Activated CD8-positive, alpha-beta T cell treated with anti-CD3 and anti-CD28 coated beads for 36 hours (primary cell): ENCODE measurements at regions not wholly inside any gene's neighbourhood (a gene's known extent, or its start where the extent isn't known, plus 50 kb on each side); places are given as distances from the start of the nearest gene placed in this dataset.

ENCODE experiments used
- ATAC-seq: fragments of 200-7000 bp; cut with Tn5 transposase; one replicate; pipeline ENCODE4 v1.10.0; 2021; ENCODE audit warnings: mild to moderate bottlenecking, moderate library complexity
- CTCF ChIA-PET: fragments of 350-600 bp; sonication (Branson Sonifier 250); formaldehyde crosslinking; loops from one replicate; lab custom pipeline; 2021; ENCODE audit warnings: antibody characterized with exemption; lab: Charles Lee
- POLR2A ChIA-PET: fragments of 350-600 bp; sonication (Branson Sonifier 250); formaldehyde crosslinking; loops from one replicate; lab custom pipeline; 2021; ENCODE audit warnings: antibody characterized with exemption; lab: Charles Lee
- DNase-seq: peaks from one replicate; pipeline ENCODE4 v3.0.0-alpha.2; 2020
- H3K27ac Mint-ChIP-seq: one replicate; pipeline ENCODE4 v1.8.0; 2021; ENCODE audit warnings: mild to moderate bottlenecking, mixed read lengths
- H3K27me3 Mint-ChIP-seq: one replicate; pipeline ENCODE4 v1.8.0; 2021; ENCODE audit warnings: mixed read lengths
- H3K36me3 Mint-ChIP-seq: one replicate; pipeline ENCODE4 v1.8.0; 2021; ENCODE audit warnings: low read depth, mixed read lengths
- H3K4me1 Mint-ChIP-seq: one replicate; pipeline ENCODE4 v1.8.0; 2021; ENCODE audit warnings: low read depth, mixed read lengths
- H3K4me3 Mint-ChIP-seq: one replicate; pipeline ENCODE4 v1.8.0; 2021; ENCODE audit warnings: mild to moderate bottlenecking, moderate library complexity, mixed read lengths
- H3K9me3 Mint-ChIP-seq: one replicate; pipeline ENCODE4 v1.8.0; 2021; ENCODE audit warnings: mixed read lengths
- intact Hi-C: fragments of 100-400 bp; cut with micrococcal nuclease; formaldehyde crosslinking; loops from one replicate; pipeline ENCODE4 v1.10.0; 2022
- TF ChIP-seq, protein P1 (sequence below): fragments of 200-600 bp; IDR thresholded peaks from one replicate; pipeline ENCODE4 v1.8.0; 2022; ENCODE audit warnings: antibody characterized with exemption, mild to moderate bottlenecking

DNA sequence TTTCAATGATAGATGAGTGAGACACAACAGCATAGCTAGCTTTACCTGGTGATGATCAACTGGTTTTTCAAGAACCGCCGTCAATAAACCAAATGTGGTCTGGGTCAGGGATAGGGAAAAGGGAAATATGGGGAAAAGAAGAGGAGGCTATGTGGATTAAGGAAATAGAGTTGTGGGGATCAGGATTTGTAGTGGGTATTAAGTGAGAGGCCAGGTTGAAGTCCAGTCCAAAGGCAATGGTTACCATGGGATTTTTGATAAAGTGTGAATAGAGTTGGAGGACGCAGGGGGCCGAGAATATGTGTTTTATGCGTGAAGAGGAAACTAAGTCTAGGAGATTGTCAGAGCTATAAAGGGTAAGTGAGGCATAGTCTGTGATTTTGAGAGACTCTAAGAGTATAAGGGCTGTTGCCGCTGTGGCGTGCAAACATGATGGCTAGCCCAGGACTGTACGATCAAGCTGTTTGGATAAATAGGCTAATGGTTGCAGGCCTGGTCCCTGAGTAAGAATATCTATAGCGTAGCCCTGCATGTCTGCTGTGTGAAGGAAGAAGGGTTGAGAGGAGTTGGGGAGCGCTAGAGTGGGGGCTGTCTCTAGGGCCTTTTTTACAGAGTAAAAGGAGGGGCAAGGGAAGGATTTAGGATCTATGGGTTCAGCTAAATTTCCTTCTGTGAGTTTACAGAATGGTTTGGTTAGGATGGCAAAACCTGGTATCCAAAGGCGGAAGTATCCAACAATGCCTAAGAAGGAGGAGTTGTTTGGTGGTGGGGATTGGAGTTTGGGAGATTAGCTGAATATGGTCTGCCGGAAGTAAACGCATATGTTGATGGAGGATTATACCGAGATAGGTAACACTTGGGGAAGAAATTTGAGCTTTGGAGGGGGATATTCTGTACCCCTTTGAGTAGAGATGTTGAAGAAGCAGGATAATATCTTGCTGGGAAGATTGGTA lies 749.7 kb upstream of the ADGRB3 start:
- H3K9me3 Mint-ChIP-seq, result peaks cover 10% of the 10 kb centered on the region
- POLR2A ChIA-PET, result no interaction called here
- no peaks in the 10 kb centered on the region for H3K36me3 Mint-ChIP-seq
- TF ChIP-seq, protein P1, sequence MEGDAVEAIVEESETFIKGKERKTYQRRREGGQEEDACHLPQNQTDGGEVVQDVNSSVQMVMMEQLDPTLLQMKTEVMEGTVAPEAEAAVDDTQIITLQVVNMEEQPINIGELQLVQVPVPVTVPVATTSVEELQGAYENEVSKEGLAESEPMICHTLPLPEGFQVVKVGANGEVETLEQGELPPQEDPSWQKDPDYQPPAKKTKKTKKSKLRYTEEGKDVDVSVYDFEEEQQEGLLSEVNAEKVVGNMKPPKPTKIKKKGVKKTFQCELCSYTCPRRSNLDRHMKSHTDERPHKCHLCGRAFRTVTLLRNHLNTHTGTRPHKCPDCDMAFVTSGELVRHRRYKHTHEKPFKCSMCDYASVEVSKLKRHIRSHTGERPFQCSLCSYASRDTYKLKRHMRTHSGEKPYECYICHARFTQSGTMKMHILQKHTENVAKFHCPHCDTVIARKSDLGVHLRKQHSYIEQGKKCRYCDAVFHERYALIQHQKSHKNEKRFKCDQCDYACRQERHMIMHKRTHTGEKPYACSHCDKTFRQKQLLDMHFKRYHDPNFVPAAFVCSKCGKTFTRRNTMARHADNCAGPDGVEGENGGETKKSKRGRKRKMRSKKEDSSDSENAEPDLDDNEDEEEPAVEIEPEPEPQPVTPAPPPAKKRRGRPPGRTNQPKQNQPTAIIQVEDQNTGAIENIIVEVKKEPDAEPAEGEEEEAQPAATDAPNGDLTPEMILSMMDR, result no peak
- no peaks in the 10 kb centered on the region for H3K27me3 Mint-ChIP-seq
- no peak overlapping the region for H3K4me3 Mint-ChIP-seq
- intact Hi-C loops, result no loop called here
- ATAC-seq (no peak), DNase-seq (no peak)
- CTCF ChIA-PET, result no interaction called here
- H3K27ac Mint-ChIP-seq, result no peak overlapping the region
- no peaks in the 10 kb centered on the region for H3K4me1 Mint-ChIP-seq

DNA sequence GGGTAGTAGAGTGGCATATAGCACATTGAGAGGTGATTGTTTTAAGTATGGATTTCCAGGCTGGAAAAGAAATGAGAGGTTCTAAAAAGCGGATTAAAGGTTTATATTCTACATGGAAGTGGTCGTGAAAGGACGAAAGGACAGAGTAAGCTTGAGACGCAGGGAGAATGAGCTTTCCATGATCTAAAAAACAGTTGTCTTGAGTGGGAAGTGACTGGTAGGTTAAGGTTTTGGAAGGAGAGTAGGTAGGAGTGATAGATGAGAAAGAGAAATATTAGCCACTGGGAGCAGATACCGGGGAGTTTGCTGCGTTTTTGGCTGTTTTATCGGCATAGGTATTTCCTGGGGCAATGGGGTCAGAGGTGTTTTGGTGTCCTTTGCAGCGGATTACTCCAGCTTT lies 750.6 kb upstream of the ADGRB3 start:
- intact Hi-C loops, result no loop called here
- TF ChIP-seq, protein P1, result no peak
- Mint-ChIP-seq H3K9me3 (peaks cover 9% of the 10 kb centered on the region), H3K4me1 (no peaks in the 10 kb centered on the region), H3K4me3 (no peak overlapping the region), H3K27ac (no peak overlapping the region), H3K27me3 (no peaks in the 10 kb centered on the region), H3K36me3 (no peaks in the 10 kb centered on the region)
- ATAC-seq (no peak), DNase-seq (no peak)
- POLR2A ChIA-PET, result no interaction called here
- CTCF ChIA-PET, result no interaction called here

DNA sequence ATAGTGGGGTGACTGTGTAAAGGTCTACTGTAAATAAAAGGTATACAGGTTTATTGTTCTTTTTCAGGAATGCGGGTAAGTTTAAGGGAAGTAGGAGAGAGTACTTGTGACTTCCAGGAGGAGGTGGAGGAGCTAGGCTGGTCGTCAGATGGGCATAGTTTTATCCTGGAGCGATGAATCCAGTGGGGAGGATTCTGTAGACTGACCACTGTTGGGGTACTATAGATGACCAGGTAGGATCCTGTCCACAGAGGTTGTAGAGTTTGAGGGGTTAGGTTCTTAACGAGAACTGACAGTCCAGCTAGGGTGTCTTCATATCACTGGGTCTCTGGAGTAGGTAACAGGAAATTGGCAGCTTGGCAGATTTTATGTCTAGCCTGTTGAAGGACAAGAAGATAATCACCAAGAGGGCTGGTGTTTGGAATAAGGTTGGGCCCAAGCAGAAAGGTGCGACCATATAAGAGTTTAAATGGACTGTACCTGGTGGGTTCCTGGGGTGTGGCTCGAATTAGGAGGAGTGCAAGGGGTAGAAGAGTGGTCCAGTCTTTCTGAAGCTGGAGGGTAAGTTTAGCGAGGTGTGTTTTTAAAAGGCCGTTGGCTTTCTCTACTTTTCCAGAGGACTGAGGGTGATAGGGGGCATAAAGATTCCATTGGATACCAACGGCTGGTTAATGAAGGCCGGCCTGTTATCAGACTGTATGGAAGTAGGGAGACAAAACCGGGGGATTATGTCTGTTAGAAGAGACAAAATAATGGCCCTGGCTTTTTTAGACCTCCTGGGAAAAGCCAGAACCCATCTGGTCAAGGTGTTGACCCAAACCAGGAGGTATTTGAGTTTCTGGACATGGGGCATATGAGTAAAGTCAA lies 751.3 kb upstream of the ADGRB3 start:
- H3K27me3 Mint-ChIP-seq, result no peaks in the 10 kb centered on the region
- no peaks in the 10 kb centered on the region for H3K36me3 Mint-ChIP-seq

DNA sequence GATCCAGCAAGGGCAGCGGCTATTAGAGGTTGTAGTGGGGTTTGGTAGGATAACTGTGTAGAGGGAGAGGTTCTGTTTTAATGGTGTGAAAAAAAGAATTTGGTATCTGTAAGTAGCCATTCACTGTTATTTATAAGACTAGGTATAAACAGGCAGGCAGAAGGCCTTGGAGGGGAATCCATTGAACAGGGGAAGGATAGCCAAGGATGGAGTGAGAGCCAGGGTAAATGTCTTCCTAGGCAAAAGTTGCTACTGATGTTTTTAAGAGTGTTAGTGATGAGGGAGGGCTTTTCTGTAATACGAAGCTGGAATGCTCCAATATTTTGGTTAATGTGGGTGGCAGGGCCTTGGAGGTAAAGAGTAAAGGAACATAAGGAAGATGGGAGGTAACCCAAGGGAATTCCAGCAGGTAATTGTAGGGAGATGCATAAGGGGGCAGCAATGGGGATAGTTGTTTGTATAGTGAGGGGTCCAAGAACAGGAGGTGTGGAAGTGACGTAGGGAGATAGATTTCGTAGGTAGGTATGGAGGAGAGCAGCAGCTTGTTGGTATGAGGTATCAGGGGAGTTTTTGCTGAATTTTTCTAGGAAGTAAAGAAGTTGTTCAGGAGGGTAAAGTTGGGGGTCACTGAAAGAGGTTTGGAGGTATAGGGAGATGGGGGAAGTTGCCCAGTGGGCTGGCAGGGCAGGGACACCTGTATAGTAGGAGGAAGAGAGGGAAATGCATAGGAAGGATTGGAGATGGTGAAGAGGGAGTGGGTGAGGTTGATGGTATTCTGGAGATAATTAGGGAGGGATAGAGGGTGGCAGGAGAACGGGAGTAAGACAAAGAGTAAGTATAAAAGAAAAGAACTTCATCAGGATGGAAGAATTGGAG lies 752.4 kb upstream of the ADGRB3 start:
- Mint-ChIP-seq H3K27me3 (no peaks in the 10 kb centered on the region), H3K36me3 (no peaks in the 10 kb centered on the region), H3K4me3 (no peak overlapping the region), H3K4me1 (no peaks in the 10 kb centered on the region), H3K9me3 (peaks cover 3% of the 10 kb centered on the region), H3K27ac (no peak overlapping the region)
- DNase-seq (no peak), ATAC-seq (no peak)
- CTCF ChIA-PET, result no interaction called here
- TF ChIP-seq, protein P1, result no peak
- POLR2A ChIA-PET, result no interaction called here
- intact Hi-C loops, result no loop called here

More for the DNA sequence above, 751.3 kb upstream of the ADGRB3 start:
- CTCF ChIA-PET, result no interaction called here
- intact Hi-C loops, result no loop called here
- POLR2A ChIA-PET, result no interaction called here
- Mint-ChIP-seq H3K9me3 (peaks cover 9% of the 10 kb centered on the region), H3K4me3 (no peak overlapping the region), H3K27ac (no peak overlapping the region), H3K4me1 (no peaks in the 10 kb centered on the region)
- DNase-seq (no peak), ATAC-seq (no peak)
- TF ChIP-seq, protein P1, result no peak
